ENCODE measurements at regions not wholly inside any gene's neighbourhood (a gene's known extent, or its start where the extent isn't known, plus 50 kb on each side); places are given as distances from the start of the nearest gene placed in this dataset.

GRCh38 chr17:27991462-27991993, 50.9 kb upstream of the NLK start:
- Histone ChIP-seq H3K4me2 (no peak overlapping the region), H3K4me1 (no peaks in the 10 kb centered on the region), H3K27ac (no peak overlapping the region), H3K9me3 (no peaks in the 10 kb centered on the region), H3K4me3 (no peak overlapping the region)
- DNase-seq (ENCODE audit: low read depth in 1 of 2, low spot score in 1 of 2): no peak
- FAIRE-seq: no peak
- ChIA-PET POLR2A (no interaction called here), CTCF (no interaction called here)
- WGBS (ENCODE audit: missing lambda C conversion rate): 45% methylated on average over 1 of the region's 1 CpG
- TF ChIP-seq TFCP2L1 (CRISPR knock-in tag; IDR thresholded peaks at IDR 0.05) (no peak), CEBPB (IDR thresholded peaks at IDR 0.05) (no peak), HEYL (CRISPR knock-in tag; IDR thresholded peaks at IDR 0.05) (no peak), POLR2A (IDR thresholded peaks at IDR 0.05; ENCODE audit: low read length) (no peak), RNF2 (IDR thresholded peaks at IDR 0.05; ENCODE audit: borderline replicate concordance, low read depth) (no peak), MAZ (IDR thresholded peaks at IDR 0.05; ENCODE audit: borderline replicate concordance, low read depth, low read length) (no peak), E2F6 (IDR thresholded peaks at IDR 0.05; ENCODE audit: borderline replicate concordance, low read depth) (no peak), GATA3 (IDR thresholded peaks at IDR 0.05; ENCODE audit: borderline replicate concordance) (no peak), TP53 (CRISPR knock-in tag; IDR thresholded peaks at IDR 0.05) (no peak), FOSB (CRISPR knock-in tag; IDR thresholded peaks at IDR 0.05) (no peak), PHF8 (IDR thresholded peaks at IDR 0.05; ENCODE audit: borderline replicate concordance, low read depth) (no peak), CHD2 (IDR thresholded peaks at IDR 0.05; ENCODE audit: low read length, partially characterized antibody) (no peak), EP300 (IDR thresholded peaks at IDR 0.05) (no peak), POLR2AphosphoS2 (conservative IDR thresholded peaks at IDR 0.05; ENCODE audit: low read length) (no peak), HMGXB4 (CRISPR knock-in tag; IDR thresholded peaks at IDR 0.05; ENCODE audit: borderline replicate concordance) (no peak), CBX8 (IDR thresholded peaks at IDR 0.05) (no peak)
- TF ChIP-seq, protein P1, sequence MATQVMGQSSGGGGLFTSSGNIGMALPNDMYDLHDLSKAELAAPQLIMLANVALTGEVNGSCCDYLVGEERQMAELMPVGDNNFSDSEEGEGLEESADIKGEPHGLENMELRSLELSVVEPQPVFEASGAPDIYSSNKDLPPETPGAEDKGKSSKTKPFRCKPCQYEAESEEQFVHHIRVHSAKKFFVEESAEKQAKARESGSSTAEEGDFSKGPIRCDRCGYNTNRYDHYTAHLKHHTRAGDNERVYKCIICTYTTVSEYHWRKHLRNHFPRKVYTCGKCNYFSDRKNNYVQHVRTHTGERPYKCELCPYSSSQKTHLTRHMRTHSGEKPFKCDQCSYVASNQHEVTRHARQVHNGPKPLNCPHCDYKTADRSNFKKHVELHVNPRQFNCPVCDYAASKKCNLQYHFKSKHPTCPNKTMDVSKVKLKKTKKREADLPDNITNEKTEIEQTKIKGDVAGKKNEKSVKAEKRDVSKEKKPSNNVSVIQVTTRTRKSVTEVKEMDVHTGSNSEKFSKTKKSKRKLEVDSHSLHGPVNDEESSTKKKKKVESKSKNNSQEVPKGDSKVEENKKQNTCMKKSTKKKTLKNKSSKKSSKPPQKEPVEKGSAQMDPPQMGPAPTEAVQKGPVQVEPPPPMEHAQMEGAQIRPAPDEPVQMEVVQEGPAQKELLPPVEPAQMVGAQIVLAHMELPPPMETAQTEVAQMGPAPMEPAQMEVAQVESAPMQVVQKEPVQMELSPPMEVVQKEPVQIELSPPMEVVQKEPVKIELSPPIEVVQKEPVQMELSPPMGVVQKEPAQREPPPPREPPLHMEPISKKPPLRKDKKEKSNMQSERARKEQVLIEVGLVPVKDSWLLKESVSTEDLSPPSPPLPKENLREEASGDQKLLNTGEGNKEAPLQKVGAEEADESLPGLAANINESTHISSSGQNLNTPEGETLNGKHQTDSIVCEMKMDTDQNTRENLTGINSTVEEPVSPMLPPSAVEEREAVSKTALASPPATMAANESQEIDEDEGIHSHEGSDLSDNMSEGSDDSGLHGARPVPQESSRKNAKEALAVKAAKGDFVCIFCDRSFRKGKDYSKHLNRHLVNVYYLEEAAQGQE (IDR thresholded peaks at IDR 0.05): no peak
- TF ChIP-seq, protein P2, sequence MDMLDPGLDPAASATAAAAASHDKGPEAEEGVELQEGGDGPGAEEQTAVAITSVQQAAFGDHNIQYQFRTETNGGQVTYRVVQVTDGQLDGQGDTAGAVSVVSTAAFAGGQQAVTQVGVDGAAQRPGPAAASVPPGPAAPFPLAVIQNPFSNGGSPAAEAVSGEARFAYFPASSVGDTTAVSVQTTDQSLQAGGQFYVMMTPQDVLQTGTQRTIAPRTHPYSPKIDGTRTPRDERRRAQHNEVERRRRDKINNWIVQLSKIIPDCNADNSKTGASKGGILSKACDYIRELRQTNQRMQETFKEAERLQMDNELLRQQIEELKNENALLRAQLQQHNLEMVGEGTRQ (IDR thresholded peaks at IDR 0.05): no peak
- TF ChIP-seq, protein P3, sequence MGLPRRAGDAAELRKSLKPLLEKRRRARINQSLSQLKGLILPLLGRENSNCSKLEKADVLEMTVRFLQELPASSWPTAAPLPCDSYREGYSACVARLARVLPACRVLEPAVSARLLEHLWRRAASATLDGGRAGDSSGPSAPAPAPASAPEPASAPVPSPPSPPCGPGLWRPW (IDR thresholded peaks at IDR 0.05): no peak
- ATAC-seq: no peak
